Fibroblast of lung (primary cell): ENCODE measurements at regions not wholly inside any gene's neighbourhood (a gene's known extent, or its start where the extent isn't known, plus 50 kb on each side); places are given as distances from the start of the nearest gene placed in this dataset.

Experiments
- DNase-seq, 2 donors: peaks; one replicate each; pipeline versions ENCODE4 v3.0.0 to v3.0.0-alpha.2; 2010; ENCODE audit warnings: low read depth in 2 of 2
- H2AFZ ChIP-seq: 2 replicates; pipeline ENCODE4 v1.5.1; 2012; ENCODE audit warnings: low read length, control low read depth, inconsistent platforms
- H3K27ac ChIP-seq: 2 replicates; pipeline ENCODE4 v1.5.1; 2011; ENCODE audit warnings: low read length, control low read depth; ENCODE audit not compliant: insufficient read depth
- H3K27me3 ChIP-seq: 2 replicates; pipeline ENCODE4 v1.5.1; 2011; ENCODE audit warnings: mild to moderate bottlenecking, low read length; ENCODE audit not compliant: control insufficient read depth, insufficient read depth
- H3K36me3 ChIP-seq: 2 replicates; pipeline ENCODE4 v1.5.1; 2011; ENCODE audit warnings: low read length; ENCODE audit not compliant: control insufficient read depth, insufficient read depth
- H3K4me1 ChIP-seq: 2 replicates; pipeline ENCODE4 v1.5.1; 2011; ENCODE audit warnings: low read length; ENCODE audit not compliant: control insufficient read depth, insufficient read depth; ENCODE audit errors: extremely low read depth
- H3K4me2 ChIP-seq: 2 replicates; pipeline ENCODE4 v1.5.1; 2011; ENCODE audit warnings: low read length, control low read depth; ENCODE audit not compliant: insufficient read depth; ENCODE audit errors: extremely low read depth
- H3K4me3 ChIP-seq, 4 experiments: fragments of 200-600 bp in 1 of 4; sonication (generic) in 1 of 4; replicated peaks in 1 of 4; 2 replicates each; pipeline ENCODE4 v1.5.1; 2011 to 2016; ENCODE audit warnings: low read length in 4 of 4, low read depth in 3 of 4, mild to moderate bottlenecking in 3 of 4, control low read depth in 2 of 4, inconsistent platforms in 1 of 4, mixed read lengths in 1 of 4; ENCODE audit not compliant: insufficient read depth in 1 of 4; ENCODE audit errors: control extremely low read depth in 1 of 4
- H3K79me2 ChIP-seq: 2 replicates; pipeline ENCODE4 v1.5.1; 2012; ENCODE audit warnings: mild to moderate bottlenecking, low read length, inconsistent platforms; ENCODE audit not compliant: control insufficient read depth, insufficient read depth
- H3K9ac ChIP-seq: 2 replicates; pipeline ENCODE4 v1.5.1; 2011; ENCODE audit warnings: mild to moderate bottlenecking, low read length, control low read depth; ENCODE audit not compliant: insufficient read depth
- H3K9me3 ChIP-seq: 2 replicates; pipeline ENCODE4 v1.5.1; 2012; ENCODE audit warnings: low read depth, low read length; ENCODE audit not compliant: control insufficient read depth, insufficient read depth
- H4K20me1 ChIP-seq: 2 replicates; pipeline ENCODE4 v1.5.1; 2011; ENCODE audit warnings: low read length; ENCODE audit not compliant: control insufficient read depth, insufficient read depth; ENCODE audit errors: extremely low read depth
- CTCF ChIP-seq, 2 donors: IDR thresholded peaks in 1 of 2; conservative IDR thresholded peaks in 1 of 2; 1 replicate in 1 of 2; 2 replicates in 1 of 2; pipeline ENCODE4 v1.5.1; 2011 to 2012; ENCODE audit warnings: low read length in 2 of 2, control low read depth in 1 of 2, inconsistent platforms in 1 of 2, low read depth in 1 of 2, mild to moderate bottlenecking in 1 of 2
- EZH2 ChIP-seq: IDR thresholded peaks from 2 replicates; pipeline ENCODE4 v1.5.1; 2012; ENCODE audit warnings: low read length, control low read depth, mild to moderate bottlenecking; ENCODE audit errors: missing control alignments

DNA sequence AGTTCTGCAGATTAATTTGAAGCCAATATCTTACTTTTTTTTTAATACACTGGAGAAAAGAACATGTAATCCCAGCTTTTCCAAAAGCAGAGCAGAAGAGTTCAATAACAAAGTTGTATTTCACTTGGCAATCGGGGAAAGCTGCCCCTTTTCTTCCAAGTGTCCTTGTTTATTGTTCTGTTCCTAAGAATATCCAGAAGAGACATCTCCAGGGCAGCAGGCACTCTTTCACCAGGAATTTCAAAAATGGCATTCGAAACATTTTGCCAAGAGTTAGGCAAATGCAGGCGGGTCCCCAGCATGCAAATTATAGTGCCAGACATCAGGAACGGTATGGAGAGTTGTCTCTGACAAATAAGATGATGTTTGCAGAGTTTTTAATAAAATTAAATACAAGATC lies 494.5 kb downstream of the BCOR start:
- Histone ChIP-seq H2AFZ (no peak overlapping the region), H3K36me3 (no peaks in the 10 kb centered on the region), H3K27me3 (peaks cover 2% of the 10 kb centered on the region), H3K4me1 (no peaks in the 10 kb centered on the region), H3K9ac (no peak overlapping the region), H3K79me2 (no peaks in the 10 kb centered on the region), H3K4me3 (no peak overlapping the region), H3K9me3 (no peaks in the 10 kb centered on the region), H3K27ac (no peak overlapping the region), H4K20me1 (no peaks in the 10 kb centered on the region), H3K4me2 (no peak overlapping the region)
- TF ChIP-seq CTCF (conservative IDR thresholded peaks at IDR 0.05 in 1 of 2, IDR thresholded peaks at IDR 0.05 in 1 of 2; ENCODE audit: low read depth in 1 of 2, low read length in 2 of 2) (no peak), EZH2 (no peak)
- no peak for DNase-seq

GRCh38 chrX:39605183-39605582 lies 492.6 kb downstream of the BCOR start:
- TF ChIP-seq CTCF (conservative IDR thresholded peaks at IDR 0.05 in 1 of 2, IDR thresholded peaks at IDR 0.05 in 1 of 2; ENCODE audit: low read depth in 1 of 2, low read length in 2 of 2) (no peak), EZH2 (no peak)
- H3K4me3 ChIP-seq, result no peak overlapping the region
- no peak for DNase-seq
- H3K36me3 ChIP-seq, result no peaks in the 10 kb centered on the region
- H3K27ac ChIP-seq, result no peak overlapping the region
- no peaks in the 10 kb centered on the region for H3K9me3 ChIP-seq
- no peaks in the 10 kb centered on the region for H3K79me2 ChIP-seq
- H3K27me3 ChIP-seq, result peaks cover 2% of the 10 kb centered on the region
- H4K20me1 ChIP-seq, result no peaks in the 10 kb centered on the region
- no peaks in the 10 kb centered on the region for H3K4me1 ChIP-seq
- H3K4me2 ChIP-seq, result no peak overlapping the region
- H2AFZ ChIP-seq, result no peak overlapping the region
- H3K9ac ChIP-seq, result no peak overlapping the region

GRCh38 chrX:39605866-39606265 lies 491.9 kb downstream of the BCOR start:
- Histone ChIP-seq H3K27me3 (peaks cover 2% of the 10 kb centered on the region), H3K9me3 (no peaks in the 10 kb centered on the region), H3K9ac (no peak overlapping the region), H3K4me1 (no peaks in the 10 kb centered on the region), H3K4me2 (no peak overlapping the region), H2AFZ (no peak overlapping the region), H3K79me2 (no peaks in the 10 kb centered on the region), H4K20me1 (no peaks in the 10 kb centered on the region), H3K27ac (no peak overlapping the region), H3K36me3 (no peaks in the 10 kb centered on the region), H3K4me3 (no peak overlapping the region)
- DNase-seq, result no peak
- TF ChIP-seq EZH2 (no peak), CTCF (conservative IDR thresholded peaks at IDR 0.05 in 1 of 2, IDR thresholded peaks at IDR 0.05 in 1 of 2; ENCODE audit: low read depth in 1 of 2, low read length in 2 of 2) (no peak)
